GM23338 (cell line): ENCODE measurements at regions not wholly inside any gene's neighbourhood (a gene's known extent, or its start where the extent isn't known, plus 50 kb on each side); places are given as distances from the start of the nearest gene placed in this dataset.

Source experiments
- ATAC-seq: fragments of 200-7000 bp; cut with Tn5 transposase; 3 replicates; pipeline ENCODE4 v1.9.1; 2020
- DNase-seq: peaks from one replicate; pipeline ENCODE4 v3.0.0-alpha.2; 2015; ENCODE audit warnings: low spot score
- H2AFZ ChIP-seq: fragments of 200-600 bp; sonication (generic); 2 replicates; pipeline ENCODE4 v1.8.0; 2016; ENCODE audit warnings: antibody characterized with exemption, mild to moderate bottlenecking, moderate library complexity
- H3F3A ChIP-seq: fragments of 200-600 bp; sonication (generic); replicated peaks from 2 replicates; pipeline ENCODE4 v1.8.0; 2017; ENCODE audit warnings: antibody characterized with exemption, mixed run types, low read depth
- H3K27ac ChIP-seq: fragments of 200-600 bp; sonication (generic); 2 replicates; pipeline ENCODE4 v1.6.1; 2016; ENCODE audit warnings: low read depth
- H3K27me3 ChIP-seq: fragments of 200-600 bp; sonication (generic); 2 replicates; pipeline ENCODE4 v1.8.0; 2016; ENCODE audit warnings: mild to moderate bottlenecking, mixed run types, moderate library complexity; ENCODE audit not compliant: insufficient read depth
- H3K36me3 ChIP-seq: fragments of 200-600 bp; sonication (generic); 2 replicates; pipeline ENCODE4 v1.8.0; 2016; ENCODE audit warnings: mild to moderate bottlenecking; ENCODE audit not compliant: insufficient read depth
- H3K4me1 ChIP-seq: fragments of 200-600 bp; sonication (generic); 2 replicates; pipeline ENCODE4 v1.8.0; 2016; ENCODE audit warnings: mild to moderate bottlenecking, moderate library complexity; ENCODE audit not compliant: insufficient read depth
- H3K4me2 ChIP-seq: fragments of 200-600 bp; sonication (generic); 2 replicates; pipeline ENCODE4 v1.7.1; 2017; ENCODE audit warnings: mixed run types
- H3K4me3 ChIP-seq: fragments of 200-600 bp; sonication (generic); 2 replicates; pipeline ENCODE4 v1.6.1; 2016; ENCODE audit warnings: mixed run types
- H3K79me2 ChIP-seq: fragments of 200-600 bp; sonication (generic); replicated peaks from 2 replicates; pipeline ENCODE4 v1.8.0; 2017; ENCODE audit warnings: mild to moderate bottlenecking; ENCODE audit not compliant: insufficient read depth
- H3K9me2 ChIP-seq: fragments of 200-600 bp; sonication (generic); 2 replicates; pipeline ENCODE4 v1.8.0; 2017; ENCODE audit not compliant: insufficient read depth
- H4K20me1 ChIP-seq: fragments of 200-600 bp; sonication (generic); replicated peaks from 2 replicates; pipeline ENCODE4 v1.8.0; 2017; ENCODE audit warnings: mild to moderate bottlenecking; ENCODE audit not compliant: insufficient read depth
- H3K27ac Mint-ChIP-seq: 2 replicates; pipeline ENCODE4 v1.8.0; 2020; ENCODE audit warnings: inconsistent platforms, mild to moderate bottlenecking, moderate library complexity, mixed read lengths
- H3K27me3 Mint-ChIP-seq: 3 replicates; pipeline ENCODE4 v1.8.0; 2022; ENCODE audit warnings: low read depth, mild to moderate bottlenecking, moderate library complexity, mixed read lengths, inconsistent platforms; ENCODE audit not compliant: insufficient read depth, poor library complexity
- H3K36me3 Mint-ChIP-seq: 3 replicates; pipeline ENCODE4 v1.8.0; 2021; ENCODE audit warnings: low read depth, mild to moderate bottlenecking, inconsistent platforms, moderate library complexity, mixed read lengths
- H3K4me1 Mint-ChIP-seq: 3 replicates; pipeline ENCODE4 v1.8.0; 2020; ENCODE audit warnings: mild to moderate bottlenecking, inconsistent platforms, mixed read lengths
- H3K4me3 Mint-ChIP-seq: 3 replicates; pipeline ENCODE4 v1.8.0; 2021; ENCODE audit warnings: moderate library complexity, mild to moderate bottlenecking, inconsistent platforms, mixed read lengths
- H3K9me3 Mint-ChIP-seq: 3 replicates; pipeline ENCODE4 v1.8.0; 2020; ENCODE audit warnings: moderate library complexity, mild to moderate bottlenecking, inconsistent platforms, mixed read lengths
- CREB1 ChIP-seq: fragments of 250-450 bp; sonication (Bioruptor Pico); IDR thresholded peaks from 2 replicates; pipeline ENCODE4 v1.5.0; 2020; ENCODE audit warnings: low read depth, mild to moderate bottlenecking, moderate library complexity
- EZH2 ChIP-seq: fragments of 200-600 bp; sonication (generic); IDR thresholded peaks from one replicate; pipeline ENCODE4 v1.8.0; 2017; ENCODE audit warnings: antibody characterized with exemption, mild to moderate bottlenecking, low read depth; ENCODE audit not compliant: unreplicated experiment
- EZH2phosphoT487 ChIP-seq: fragments of 200-600 bp; sonication (generic); IDR thresholded peaks from one replicate; pipeline ENCODE4 v1.8.1; 2018; ENCODE audit warnings: antibody characterized with exemption; ENCODE audit not compliant: unreplicated experiment
- JUNB ChIP-seq: IDR thresholded peaks from one replicate; pipeline ENCODE4 v1.6.1; 2016; ENCODE audit warnings: antibody characterized with exemption; ENCODE audit not compliant: unreplicated experiment
- NANOG ChIP-seq: IDR thresholded peaks from 2 replicates; pipeline ENCODE4 v1.6.1; 2016; ENCODE audit warnings: antibody characterized with exemption, borderline replicate concordance
- POLR2AphosphoS5 ChIP-seq: IDR thresholded peaks from 2 replicates; pipeline ENCODE4 v1.6.1; 2016; ENCODE audit warnings: antibody characterized with exemption, low read depth
- STAT1 ChIP-seq: IDR thresholded peaks from one replicate; pipeline ENCODE4 v1.6.1; 2016; ENCODE audit warnings: antibody characterized with exemption; ENCODE audit not compliant: unreplicated experiment
- ZNF114 ChIP-seq: fragments of 250-450 bp; sonication (Bioruptor Pico); IDR thresholded peaks from 2 replicates; pipeline ENCODE4 v1.5.0; 2020; ENCODE audit warnings: mild to moderate bottlenecking, moderate library complexity
- ZNF331 ChIP-seq: fragments of 250-450 bp; sonication (Bioruptor Pico); IDR thresholded peaks from 2 replicates; pipeline ENCODE4 v1.5.0; 2020; ENCODE audit warnings: low read depth, mild to moderate bottlenecking, moderate library complexity
- TF ChIP-seq, protein P1 (sequence below): fragments of 250-450 bp; sonication (Bioruptor Pico); IDR thresholded peaks from 2 replicates; pipeline ENCODE4 v1.5.0; 2020; ENCODE audit warnings: mild to moderate bottlenecking, moderate library complexity
- TF ChIP-seq, protein P2 (sequence below): IDR thresholded peaks from 2 replicates; pipeline ENCODE4 v1.6.1; 2016; ENCODE audit warnings: antibody characterized with exemption
- TF ChIP-seq, protein P3 (sequence below), 2 experiments: fragments of 200-600 bp in 1 of 2; sonication (generic) in 1 of 2; conservative IDR thresholded peaks; 2 replicates each; pipeline versions ENCODE4 v1.5.1 to v1.6.1; 2016 to 2017; ENCODE audit warnings: antibody characterized with exemption in 2 of 2, low read depth in 2 of 2, mild to moderate bottlenecking in 2 of 2, moderate library complexity in 1 of 2
- TF ChIP-seq, protein P4 (sequence below): IDR thresholded peaks from one replicate; pipeline ENCODE4 v1.6.1; 2018; ENCODE audit warnings: antibody characterized with exemption; ENCODE audit not compliant: unreplicated experiment

DNA sequence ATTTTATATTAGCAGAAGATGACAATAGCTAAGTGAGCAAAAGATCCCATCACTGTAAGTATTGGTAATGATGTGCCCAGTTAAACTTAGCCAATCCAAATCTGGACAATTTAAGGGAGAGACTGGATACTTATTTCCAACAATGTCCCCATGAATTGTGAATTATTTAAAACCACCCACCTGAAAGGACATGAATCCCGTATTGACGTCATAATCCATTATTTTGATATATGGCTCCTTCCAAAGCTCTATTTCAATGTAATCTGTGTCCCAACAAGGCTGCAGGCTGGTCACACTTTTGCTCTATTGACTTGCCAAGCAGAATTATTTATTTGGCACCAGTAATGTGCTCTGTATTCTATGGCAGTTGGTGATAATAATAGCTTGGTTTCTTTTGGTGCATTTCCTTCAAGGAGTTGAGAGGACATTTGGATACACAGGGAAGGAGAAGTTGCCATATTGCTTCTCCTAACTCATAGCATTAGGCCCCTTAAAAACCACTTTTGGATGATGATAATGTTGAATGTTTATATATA is 157.2 kb downstream of the NMUR2 start:
- H3K27me3 Mint-ChIP-seq, result no peaks in the 10 kb centered on the region
- Histone ChIP-seq H3F3A (no peaks in the 10 kb centered on the region), H3K4me1 (no peaks in the 10 kb centered on the region), H3K9me2 (no peaks in the 10 kb centered on the region), H3K27me3 (no peaks in the 10 kb centered on the region), H3K36me3 (no peaks in the 10 kb centered on the region), H3K4me3 (no peak overlapping the region), H4K20me1 (no peaks in the 10 kb centered on the region), H3K27ac (no peak overlapping the region), H3K79me2 (no peaks in the 10 kb centered on the region), H2AFZ (no peak overlapping the region), H3K4me2 (no peak overlapping the region)
- ATAC-seq, result no peak
- H3K36me3 Mint-ChIP-seq, result no peaks in the 10 kb centered on the region
- DNase-seq, result no peak
- H3K4me1 Mint-ChIP-seq, result no peaks in the 10 kb centered on the region
- no peak for TF ChIP-seq ZNF331 (CRISPR knock-in tag)
- no peak for TF ChIP-seq ZNF114 (CRISPR knock-in tag)
- TF ChIP-seq EZH2phosphoT487, result no peak
- no peak for TF ChIP-seq NANOG
- no peak for TF ChIP-seq EZH2
- no peak for TF ChIP-seq STAT1
- TF ChIP-seq JUNB, result no peak
- TF ChIP-seq, protein P1, sequence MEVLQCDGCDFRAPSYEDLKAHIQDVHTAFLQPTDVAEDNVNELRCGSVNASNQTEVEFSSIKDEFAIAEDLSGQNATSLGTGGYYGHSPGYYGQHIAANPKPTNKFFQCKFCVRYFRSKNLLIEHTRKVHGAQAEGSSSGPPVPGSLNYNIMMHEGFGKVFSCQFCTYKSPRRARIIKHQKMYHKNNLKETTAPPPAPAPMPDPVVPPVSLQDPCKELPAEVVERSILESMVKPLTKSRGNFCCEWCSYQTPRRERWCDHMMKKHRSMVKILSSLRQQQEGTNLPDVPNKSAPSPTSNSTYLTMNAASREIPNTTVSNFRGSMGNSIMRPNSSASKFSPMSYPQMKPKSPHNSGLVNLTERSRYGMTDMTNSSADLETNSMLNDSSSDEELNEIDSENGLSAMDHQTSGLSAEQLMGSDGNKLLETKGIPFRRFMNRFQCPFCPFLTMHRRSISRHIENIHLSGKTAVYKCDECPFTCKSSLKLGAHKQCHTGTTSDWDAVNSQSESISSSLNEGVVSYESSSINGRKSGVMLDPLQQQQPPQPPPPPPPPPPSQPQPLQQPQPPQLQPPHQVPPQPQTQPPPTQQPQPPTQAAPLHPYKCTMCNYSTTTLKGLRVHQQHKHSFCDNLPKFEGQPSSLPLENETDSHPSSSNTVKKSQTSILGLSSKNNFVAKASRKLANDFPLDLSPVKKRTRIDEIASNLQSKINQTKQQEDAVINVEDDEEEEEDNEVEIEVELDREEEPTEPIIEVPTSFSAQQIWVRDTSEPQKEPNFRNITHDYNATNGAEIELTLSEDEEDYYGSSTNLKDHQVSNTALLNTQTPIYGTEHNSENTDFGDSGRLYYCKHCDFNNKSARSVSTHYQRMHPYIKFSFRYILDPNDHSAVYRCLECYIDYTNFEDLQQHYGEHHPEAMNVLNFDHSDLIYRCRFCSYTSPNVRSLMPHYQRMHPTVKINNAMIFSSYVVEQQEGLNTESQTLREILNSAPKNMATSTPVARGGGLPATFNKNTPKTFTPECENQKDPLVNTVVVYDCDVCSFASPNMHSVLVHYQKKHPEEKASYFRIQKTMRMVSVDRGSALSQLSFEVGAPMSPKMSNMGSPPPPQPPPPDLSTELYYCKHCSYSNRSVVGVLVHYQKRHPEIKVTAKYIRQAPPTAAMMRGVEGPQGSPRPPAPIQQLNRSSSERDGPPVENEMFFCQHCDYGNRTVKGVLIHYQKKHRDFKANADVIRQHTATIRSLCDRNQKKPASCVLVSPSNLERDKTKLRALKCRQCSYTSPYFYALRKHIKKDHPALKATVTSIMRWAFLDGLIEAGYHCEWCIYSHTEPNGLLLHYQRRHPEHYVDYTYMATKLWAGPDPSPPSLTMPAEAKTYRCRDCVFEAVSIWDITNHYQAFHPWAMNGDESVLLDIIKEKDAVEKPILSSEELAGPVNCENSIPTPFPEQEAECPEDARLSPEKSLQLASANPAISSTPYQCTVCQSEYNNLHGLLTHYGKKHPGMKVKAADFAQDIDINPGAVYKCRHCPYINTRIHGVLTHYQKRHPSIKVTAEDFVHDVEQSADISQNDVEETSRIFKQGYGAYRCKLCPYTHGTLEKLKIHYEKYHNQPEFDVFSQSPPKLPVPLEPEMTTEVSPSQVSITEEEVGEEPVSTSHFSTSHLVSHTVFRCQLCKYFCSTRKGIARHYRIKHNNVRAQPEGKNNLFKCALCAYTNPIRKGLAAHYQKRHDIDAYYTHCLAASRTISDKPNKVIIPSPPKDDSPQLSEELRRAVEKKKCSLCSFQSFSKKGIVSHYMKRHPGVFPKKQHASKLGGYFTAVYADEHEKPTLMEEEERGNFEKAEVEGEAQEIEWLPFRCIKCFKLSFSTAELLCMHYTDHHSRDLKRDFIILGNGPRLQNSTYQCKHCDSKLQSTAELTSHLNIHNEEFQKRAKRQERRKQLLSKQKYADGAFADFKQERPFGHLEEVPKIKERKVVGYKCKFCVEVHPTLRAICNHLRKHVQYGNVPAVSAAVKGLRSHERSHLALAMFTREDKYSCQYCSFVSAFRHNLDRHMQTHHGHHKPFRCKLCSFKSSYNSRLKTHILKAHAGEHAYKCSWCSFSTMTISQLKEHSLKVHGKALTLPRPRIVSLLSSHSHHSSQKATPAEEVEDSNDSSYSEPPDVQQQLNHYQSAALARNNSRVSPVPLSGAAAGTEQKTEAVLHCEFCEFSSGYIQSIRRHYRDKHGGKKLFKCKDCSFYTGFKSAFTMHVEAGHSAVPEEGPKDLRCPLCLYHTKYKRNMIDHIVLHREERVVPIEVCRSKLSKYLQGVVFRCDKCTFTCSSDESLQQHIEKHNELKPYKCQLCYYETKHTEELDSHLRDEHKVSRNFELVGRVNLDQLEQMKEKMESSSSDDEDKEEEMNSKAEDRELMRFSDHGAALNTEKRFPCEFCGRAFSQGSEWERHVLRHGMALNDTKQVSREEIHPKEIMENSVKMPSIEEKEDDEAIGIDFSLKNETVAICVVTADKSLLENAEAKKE (CRISPR knock-in tag), result no peak
- TF ChIP-seq, protein P2, sequence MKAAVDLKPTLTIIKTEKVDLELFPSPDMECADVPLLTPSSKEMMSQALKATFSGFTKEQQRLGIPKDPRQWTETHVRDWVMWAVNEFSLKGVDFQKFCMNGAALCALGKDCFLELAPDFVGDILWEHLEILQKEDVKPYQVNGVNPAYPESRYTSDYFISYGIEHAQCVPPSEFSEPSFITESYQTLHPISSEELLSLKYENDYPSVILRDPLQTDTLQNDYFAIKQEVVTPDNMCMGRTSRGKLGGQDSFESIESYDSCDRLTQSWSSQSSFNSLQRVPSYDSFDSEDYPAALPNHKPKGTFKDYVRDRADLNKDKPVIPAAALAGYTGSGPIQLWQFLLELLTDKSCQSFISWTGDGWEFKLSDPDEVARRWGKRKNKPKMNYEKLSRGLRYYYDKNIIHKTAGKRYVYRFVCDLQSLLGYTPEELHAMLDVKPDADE, result no peak
- TF ChIP-seq, protein P3, sequence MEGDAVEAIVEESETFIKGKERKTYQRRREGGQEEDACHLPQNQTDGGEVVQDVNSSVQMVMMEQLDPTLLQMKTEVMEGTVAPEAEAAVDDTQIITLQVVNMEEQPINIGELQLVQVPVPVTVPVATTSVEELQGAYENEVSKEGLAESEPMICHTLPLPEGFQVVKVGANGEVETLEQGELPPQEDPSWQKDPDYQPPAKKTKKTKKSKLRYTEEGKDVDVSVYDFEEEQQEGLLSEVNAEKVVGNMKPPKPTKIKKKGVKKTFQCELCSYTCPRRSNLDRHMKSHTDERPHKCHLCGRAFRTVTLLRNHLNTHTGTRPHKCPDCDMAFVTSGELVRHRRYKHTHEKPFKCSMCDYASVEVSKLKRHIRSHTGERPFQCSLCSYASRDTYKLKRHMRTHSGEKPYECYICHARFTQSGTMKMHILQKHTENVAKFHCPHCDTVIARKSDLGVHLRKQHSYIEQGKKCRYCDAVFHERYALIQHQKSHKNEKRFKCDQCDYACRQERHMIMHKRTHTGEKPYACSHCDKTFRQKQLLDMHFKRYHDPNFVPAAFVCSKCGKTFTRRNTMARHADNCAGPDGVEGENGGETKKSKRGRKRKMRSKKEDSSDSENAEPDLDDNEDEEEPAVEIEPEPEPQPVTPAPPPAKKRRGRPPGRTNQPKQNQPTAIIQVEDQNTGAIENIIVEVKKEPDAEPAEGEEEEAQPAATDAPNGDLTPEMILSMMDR (conservative IDR thresholded peaks at IDR 0.05; ENCODE audit: low read depth in 2 of 2), result no peak
- no peak for TF ChIP-seq CREB1
- TF ChIP-seq POLR2AphosphoS5, result no peak
- TF ChIP-seq, protein P4, sequence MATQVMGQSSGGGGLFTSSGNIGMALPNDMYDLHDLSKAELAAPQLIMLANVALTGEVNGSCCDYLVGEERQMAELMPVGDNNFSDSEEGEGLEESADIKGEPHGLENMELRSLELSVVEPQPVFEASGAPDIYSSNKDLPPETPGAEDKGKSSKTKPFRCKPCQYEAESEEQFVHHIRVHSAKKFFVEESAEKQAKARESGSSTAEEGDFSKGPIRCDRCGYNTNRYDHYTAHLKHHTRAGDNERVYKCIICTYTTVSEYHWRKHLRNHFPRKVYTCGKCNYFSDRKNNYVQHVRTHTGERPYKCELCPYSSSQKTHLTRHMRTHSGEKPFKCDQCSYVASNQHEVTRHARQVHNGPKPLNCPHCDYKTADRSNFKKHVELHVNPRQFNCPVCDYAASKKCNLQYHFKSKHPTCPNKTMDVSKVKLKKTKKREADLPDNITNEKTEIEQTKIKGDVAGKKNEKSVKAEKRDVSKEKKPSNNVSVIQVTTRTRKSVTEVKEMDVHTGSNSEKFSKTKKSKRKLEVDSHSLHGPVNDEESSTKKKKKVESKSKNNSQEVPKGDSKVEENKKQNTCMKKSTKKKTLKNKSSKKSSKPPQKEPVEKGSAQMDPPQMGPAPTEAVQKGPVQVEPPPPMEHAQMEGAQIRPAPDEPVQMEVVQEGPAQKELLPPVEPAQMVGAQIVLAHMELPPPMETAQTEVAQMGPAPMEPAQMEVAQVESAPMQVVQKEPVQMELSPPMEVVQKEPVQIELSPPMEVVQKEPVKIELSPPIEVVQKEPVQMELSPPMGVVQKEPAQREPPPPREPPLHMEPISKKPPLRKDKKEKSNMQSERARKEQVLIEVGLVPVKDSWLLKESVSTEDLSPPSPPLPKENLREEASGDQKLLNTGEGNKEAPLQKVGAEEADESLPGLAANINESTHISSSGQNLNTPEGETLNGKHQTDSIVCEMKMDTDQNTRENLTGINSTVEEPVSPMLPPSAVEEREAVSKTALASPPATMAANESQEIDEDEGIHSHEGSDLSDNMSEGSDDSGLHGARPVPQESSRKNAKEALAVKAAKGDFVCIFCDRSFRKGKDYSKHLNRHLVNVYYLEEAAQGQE, result no peak
- H3K27ac Mint-ChIP-seq, result no peak overlapping the region
- no peak overlapping the region for H3K4me3 Mint-ChIP-seq
- H3K9me3 Mint-ChIP-seq, result no peaks in the 10 kb centered on the region
